ENCODE measurements at regions not wholly inside any gene's neighbourhood (a gene's known extent, or its start where the extent isn't known, plus 50 kb on each side); places are given as distances from the start of the nearest gene placed in this dataset.

GRCh38 chr11:87423161-87423560 lies 385.4 kb downstream of the TMEM135 start:
- no peak for DNase-seq (ENCODE audit: low read depth)

GRCh38 chr11:87422566-87422965 lies 384.8 kb downstream of the TMEM135 start:
- DNase-seq (ENCODE audit: low read depth) = no peak

- DNase-seq (ENCODE audit: low read depth) = peak; percentile 77
Measured at GRCh38 chr11:87421422-87421821, 383.7 kb downstream of the TMEM135 start.

GRCh38 chr11:87417951-87418350 lies 380.2 kb downstream of the TMEM135 start:
- DNase-seq (ENCODE audit: low read depth) = no peak

- peak; percentile 82 for DNase-seq (ENCODE audit: low read depth)
Measured at GRCh38 chr11:87405843-87406242, 368.1 kb downstream of the TMEM135 start.

GRCh38 chr11:87405356-87405755 lies 367.6 kb downstream of the TMEM135 start:
- DNase-seq (ENCODE audit: low read depth) = no peak

GRCh38 chr11:87401653-87402052 lies 363.9 kb downstream of the TMEM135 start:
- no peak for DNase-seq (ENCODE audit: low read depth)

- DNase-seq (ENCODE audit: low read depth) = no peak
Measured at GRCh38 chr11:87399341-87399740, 361.6 kb downstream of the TMEM135 start.

GRCh38 chr11:87398931-87399330 lies 361.2 kb downstream of the TMEM135 start:
- no peak for DNase-seq (ENCODE audit: low read depth)

- DNase-seq (ENCODE audit: low read depth) = no peak
Measured at GRCh38 chr11:87397011-87397865, 359.5 kb downstream of the TMEM135 start.

GRCh38 chr11:87394924-87395323 lies 357.2 kb downstream of the TMEM135 start:
- DNase-seq (ENCODE audit: low read depth) = no peak

- DNase-seq (ENCODE audit: low read depth) = no peak
Measured at GRCh38 chr11:87392665-87393064, 354.9 kb downstream of the TMEM135 start.

GRCh38 chr11:87391496-87391895 lies 353.8 kb downstream of the TMEM135 start:
- DNase-seq (ENCODE audit: low read depth) = peak; percentile 32

GRCh38 chr11:87384078-87384729 lies 346.5 kb downstream of the TMEM135 start:
- DNase-seq (ENCODE audit: low read depth) = no peak

GRCh38 chr11:87374038-87374807 lies 336.5 kb downstream of the TMEM135 start:
- no peak for DNase-seq (ENCODE audit: low read depth)

All from stromal cell of bone marrow (primary cell).